OCI-LY3 (cell line): ENCODE measurements at regions not wholly inside any gene's neighbourhood (a gene's known extent, or its start where the extent isn't known, plus 50 kb on each side); places are given as distances from the start of the nearest gene placed in this dataset.

ENCODE experiments used
- EZH2phosphoT487 ChIP-seq: fragments of 200-600 bp; shearing (Covaris generic); IDR thresholded peaks from 2 replicates; pipeline ENCODE4 v1.6.1; 2018; ENCODE audit warnings: antibody characterized with exemption, mixed run types, low read depth
- TF ChIP-seq, protein P1 (sequence below): fragments of 200-600, 300-600 bp; sonication (generic); IDR thresholded peaks from 2 replicates; pipeline ENCODE4 v1.5.1; 2014; ENCODE audit warnings: antibody characterized with exemption, low read length, low read depth

GRCh38 chr3:151024339-151024738, 51.8 kb upstream of the CLRN1 start:
- TF ChIP-seq, protein P1, sequence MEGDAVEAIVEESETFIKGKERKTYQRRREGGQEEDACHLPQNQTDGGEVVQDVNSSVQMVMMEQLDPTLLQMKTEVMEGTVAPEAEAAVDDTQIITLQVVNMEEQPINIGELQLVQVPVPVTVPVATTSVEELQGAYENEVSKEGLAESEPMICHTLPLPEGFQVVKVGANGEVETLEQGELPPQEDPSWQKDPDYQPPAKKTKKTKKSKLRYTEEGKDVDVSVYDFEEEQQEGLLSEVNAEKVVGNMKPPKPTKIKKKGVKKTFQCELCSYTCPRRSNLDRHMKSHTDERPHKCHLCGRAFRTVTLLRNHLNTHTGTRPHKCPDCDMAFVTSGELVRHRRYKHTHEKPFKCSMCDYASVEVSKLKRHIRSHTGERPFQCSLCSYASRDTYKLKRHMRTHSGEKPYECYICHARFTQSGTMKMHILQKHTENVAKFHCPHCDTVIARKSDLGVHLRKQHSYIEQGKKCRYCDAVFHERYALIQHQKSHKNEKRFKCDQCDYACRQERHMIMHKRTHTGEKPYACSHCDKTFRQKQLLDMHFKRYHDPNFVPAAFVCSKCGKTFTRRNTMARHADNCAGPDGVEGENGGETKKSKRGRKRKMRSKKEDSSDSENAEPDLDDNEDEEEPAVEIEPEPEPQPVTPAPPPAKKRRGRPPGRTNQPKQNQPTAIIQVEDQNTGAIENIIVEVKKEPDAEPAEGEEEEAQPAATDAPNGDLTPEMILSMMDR = no peak
- no peak for TF ChIP-seq EZH2phosphoT487
